Mucosa of descending colon (tissue), 3 donors: ENCODE measurements at regions not wholly inside any gene's neighbourhood (a gene's known extent, or its start where the extent isn't known, plus 50 kb on each side); places are given as distances from the start of the nearest gene placed in this dataset.

Experiments
- ATAC-seq: fragments of 200-7000 bp; cut with Tn5 transposase; one replicate; pipeline ENCODE4 v1.9.1; 2020; ENCODE audit warnings: mild to moderate bottlenecking, moderate library complexity
- DNase-seq, 3 donors: peaks; one replicate each; pipeline ENCODE4 v3.0.0-alpha.2; 2020
- H3K36me3 ChIP-seq: fragments of 200-600 bp; one replicate; pipeline ENCODE4 v1.8.0; 2021; ENCODE audit warnings: low read depth, mild to moderate bottlenecking
- H3K4me1 ChIP-seq: fragments of 200-600 bp; one replicate; pipeline ENCODE4 v1.8.0; 2021; ENCODE audit warnings: low read depth, mild to moderate bottlenecking
- H3K4me3 ChIP-seq: fragments of 200-600 bp; one replicate; pipeline ENCODE4 v1.8.0; 2021; ENCODE audit warnings: mild to moderate bottlenecking
- H3K9me3 ChIP-seq: fragments of 200-600 bp; one replicate; pipeline ENCODE4 v1.8.0; 2021; ENCODE audit warnings: mild to moderate bottlenecking
- intact Hi-C, 2 donors: fragments of 100-400 bp; cut with DNase I in 1 of 2; cut with micrococcal nuclease in 1 of 2; formaldehyde crosslinking; loops; one replicate each; pipeline versions ENCODE4 v1.11.0 to v1.11.1; 2022; cut with DNase I, micrococcal nuclease
- TF ChIP-seq, protein P1 (sequence below): fragments of 200-600 bp; IDR thresholded peaks from one replicate; pipeline ENCODE4 v1.8.0; 2022; ENCODE audit warnings: antibody characterized with exemption, mild to moderate bottlenecking
- donor health status: DM: no; HTN: no; CAD: no; lungs with moderate emphysema.
- donor health status: DM: no; HTN: no; CAD: no.
- donor health status: DM: no; HTN: yes; CAD: no.

- Histone ChIP-seq H3K4me1 (peaks cover 6% of the 10 kb centered on the region), H3K4me3 (no peak overlapping the region), H3K9me3 (no peaks in the 10 kb centered on the region), H3K36me3 (no peaks in the 10 kb centered on the region)
- DNase-seq (no peak), ATAC-seq (no peak)
- TF ChIP-seq, protein P1, sequence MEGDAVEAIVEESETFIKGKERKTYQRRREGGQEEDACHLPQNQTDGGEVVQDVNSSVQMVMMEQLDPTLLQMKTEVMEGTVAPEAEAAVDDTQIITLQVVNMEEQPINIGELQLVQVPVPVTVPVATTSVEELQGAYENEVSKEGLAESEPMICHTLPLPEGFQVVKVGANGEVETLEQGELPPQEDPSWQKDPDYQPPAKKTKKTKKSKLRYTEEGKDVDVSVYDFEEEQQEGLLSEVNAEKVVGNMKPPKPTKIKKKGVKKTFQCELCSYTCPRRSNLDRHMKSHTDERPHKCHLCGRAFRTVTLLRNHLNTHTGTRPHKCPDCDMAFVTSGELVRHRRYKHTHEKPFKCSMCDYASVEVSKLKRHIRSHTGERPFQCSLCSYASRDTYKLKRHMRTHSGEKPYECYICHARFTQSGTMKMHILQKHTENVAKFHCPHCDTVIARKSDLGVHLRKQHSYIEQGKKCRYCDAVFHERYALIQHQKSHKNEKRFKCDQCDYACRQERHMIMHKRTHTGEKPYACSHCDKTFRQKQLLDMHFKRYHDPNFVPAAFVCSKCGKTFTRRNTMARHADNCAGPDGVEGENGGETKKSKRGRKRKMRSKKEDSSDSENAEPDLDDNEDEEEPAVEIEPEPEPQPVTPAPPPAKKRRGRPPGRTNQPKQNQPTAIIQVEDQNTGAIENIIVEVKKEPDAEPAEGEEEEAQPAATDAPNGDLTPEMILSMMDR: no peak
- intact Hi-C loops: no loop called here
Observed at GRCh38 chr1:50328552-50328951, 94.7 kb downstream of the DMRTA2 start.

DNA sequence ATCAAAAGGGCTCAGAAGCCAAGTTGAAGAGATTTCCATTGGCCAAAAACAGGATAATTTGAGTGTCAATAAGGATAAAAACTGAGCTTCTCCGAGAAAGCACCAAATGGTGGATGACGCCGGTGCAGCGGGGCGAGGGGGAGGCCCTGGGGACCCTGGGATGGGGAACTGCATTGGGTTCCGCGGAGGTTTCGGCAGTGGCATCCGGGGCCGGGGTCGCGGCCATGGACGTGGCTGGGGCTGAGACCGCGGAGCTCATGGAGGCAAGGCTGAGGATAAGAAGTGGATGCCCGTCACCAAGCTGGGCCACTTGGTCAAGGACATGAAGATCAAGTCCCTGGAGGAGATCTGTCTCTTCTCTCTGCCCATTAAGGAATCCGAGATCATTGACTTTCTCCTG is 97.2 kb downstream of the DMRTA2 start:
- TF ChIP-seq, protein P1: no peak
- no peaks in the 10 kb centered on the region for H3K36me3 ChIP-seq
- H3K9me3 ChIP-seq: no peaks in the 10 kb centered on the region
- peaks cover 6% of the 10 kb centered on the region for H3K4me1 ChIP-seq
- intact Hi-C loops: no loop called here
- DNase-seq: no peak
- ATAC-seq: no peak
- no peak overlapping the region for H3K4me3 ChIP-seq

DNA sequence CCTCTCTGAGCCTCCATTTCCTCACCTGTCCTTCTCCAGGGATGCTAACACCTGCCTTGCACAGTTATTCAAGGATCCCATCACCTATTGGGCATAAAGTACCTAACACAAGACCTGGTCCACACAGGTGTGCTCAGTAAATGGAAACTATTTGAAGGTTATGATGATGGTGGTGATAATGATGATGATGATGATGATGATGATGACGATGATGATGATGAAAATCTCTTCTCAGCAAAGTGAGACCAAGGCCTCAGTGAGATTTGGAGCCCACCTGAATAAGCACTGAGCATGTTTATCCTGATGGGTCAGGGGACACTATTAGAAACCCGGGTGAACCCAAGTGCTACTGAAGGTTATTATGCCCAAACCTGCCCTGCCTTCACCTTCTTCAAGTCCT is 100.7 kb downstream of the DMRTA2 start:
- no peak for ATAC-seq
- Histone ChIP-seq H3K9me3 (no peaks in the 10 kb centered on the region), H3K36me3 (no peaks in the 10 kb centered on the region), H3K4me3 (no peak overlapping the region), H3K4me1 (no peaks in the 10 kb centered on the region)
- TF ChIP-seq, protein P1: no peak
- intact Hi-C loops: no loop called here
- no peak for DNase-seq

- intact Hi-C loops: no loop called here
- Histone ChIP-seq H3K4me1 (no peaks in the 10 kb centered on the region), H3K4me3 (no peak overlapping the region), H3K9me3 (no peaks in the 10 kb centered on the region), H3K36me3 (no peaks in the 10 kb centered on the region)
- TF ChIP-seq, protein P1: no peak
- DNase-seq (no peak), ATAC-seq (no peak)
Observed at GRCh38 chr1:50318428-50318827, 104.8 kb downstream of the DMRTA2 start.

- H3K4me3 ChIP-seq: no peak overlapping the region
- peak in 2 of 3 donors; percentile 29 to 36 for DNase-seq
- no peaks in the 10 kb centered on the region for H3K9me3 ChIP-seq
- ATAC-seq: peak; percentile 27
- no peaks in the 10 kb centered on the region for H3K36me3 ChIP-seq
- H3K4me1 ChIP-seq: no peaks in the 10 kb centered on the region
- TF ChIP-seq, protein P1: no peak
- intact Hi-C loops: no loop called here
Observed at GRCh38 chr1:50308878-50309277, 114.4 kb downstream of the DMRTA2 start.

DNA sequence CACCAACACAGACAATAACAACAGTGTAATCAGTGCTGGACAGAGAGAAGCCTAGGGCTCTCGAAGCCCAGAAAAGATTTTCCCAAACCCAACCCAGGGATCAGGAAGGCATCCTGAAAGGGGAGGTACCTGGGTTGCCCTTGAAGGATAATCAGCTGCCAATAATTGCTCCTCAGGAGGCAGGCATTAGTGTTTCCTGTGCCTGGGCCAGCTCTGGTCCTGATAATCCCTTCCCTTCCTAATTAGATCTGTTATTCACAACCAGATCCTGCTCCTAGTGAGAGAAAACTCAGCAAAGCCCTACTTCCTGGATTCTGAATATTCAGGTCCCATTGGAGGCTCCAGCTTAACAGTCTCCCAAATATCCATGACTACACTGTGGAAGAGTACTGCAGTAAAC is 117.4 kb downstream of the DMRTA2 start:
- Histone ChIP-seq H3K36me3 (no peaks in the 10 kb centered on the region), H3K9me3 (no peaks in the 10 kb centered on the region), H3K4me1 (no peaks in the 10 kb centered on the region), H3K4me3 (no peak overlapping the region)
- DNase-seq (no peak), ATAC-seq (no peak)
- TF ChIP-seq, protein P1: no peak
- intact Hi-C loops: no loop called here
